H1 (cell line): ENCODE measurements at regions not wholly inside any gene's neighbourhood (a gene's known extent, or its start where the extent isn't known, plus 50 kb on each side); places are given as distances from the start of the nearest gene placed in this dataset.

ENCODE experiments used
- CHD1 ChIP-seq: IDR thresholded peaks from 2 replicates; pipeline ENCODE4 v1.6.1; 2012; ENCODE audit warnings: low read depth, low read length, improper control_type of control experiment
- EP300 ChIP-seq, 2 experiments: IDR thresholded peaks; 1 replicate in 1 of 2; 2 replicates in 1 of 2; pipeline ENCODE4 v1.6.1; 2011 to 2012; ENCODE audit warnings: low read depth in 2 of 2, low read length in 2 of 2, mild to moderate bottlenecking in 2 of 2, borderline replicate concordance in 1 of 2, inconsistent platforms in 1 of 2, moderate library complexity in 1 of 2
- EZH2 ChIP-seq: fragments of 200-600 bp; sonication (generic); IDR thresholded peaks from 2 replicates; pipeline ENCODE4 v1.7.1; 2012; ENCODE audit warnings: low read depth, mild to moderate bottlenecking, moderate library complexity, low read length, inconsistent platforms; ENCODE audit not compliant: severe bottlenecking
- JUND ChIP-seq: IDR thresholded peaks from 2 replicates; pipeline ENCODE4 v1.6.1; 2011; ENCODE audit warnings: mild to moderate bottlenecking, improper control_type of control experiment, low read length
- MAFK ChIP-seq: IDR thresholded peaks from 2 replicates; pipeline ENCODE4 v1.6.1; 2012; ENCODE audit warnings: low read depth, mild to moderate bottlenecking, improper control_type of control experiment, low read length
- POLR2A ChIP-seq, 2 experiments: IDR thresholded peaks; 1 replicate in 1 of 2; 2 replicates in 1 of 2; pipeline ENCODE4 v1.6.1; 2011; ENCODE audit warnings: low read depth in 2 of 2, low read length in 2 of 2, mild to moderate bottlenecking in 2 of 2; ENCODE audit errors: control extremely low read depth in 1 of 2
- POLR2AphosphoS5 ChIP-seq: IDR thresholded peaks from 2 replicates; pipeline ENCODE4 v1.6.1; 2011; ENCODE audit warnings: low read depth, low read length
- POU5F1 ChIP-seq: IDR thresholded peaks from 2 replicates; pipeline ENCODE4 v1.6.1; 2011; ENCODE audit warnings: low read depth, mild to moderate bottlenecking, low read length, moderate library complexity
- RNF2 ChIP-seq: fragments of 200-900, 300-1000 bp; sonication (generic); IDR thresholded peaks from 2 replicates; pipeline ENCODE4 v1.7.1; 2016; ENCODE audit warnings: borderline replicate concordance, low read depth, mild to moderate bottlenecking, antibody characterized with exemption, low read length; ENCODE audit not compliant: poor library complexity, severe bottlenecking; ENCODE audit errors: missing control alignments
- SP1 ChIP-seq: IDR thresholded peaks from 2 replicates; pipeline ENCODE4 v1.6.1; 2011; ENCODE audit warnings: low read depth, low read length
- TEAD4 ChIP-seq: IDR thresholded peaks from 2 replicates; pipeline ENCODE4 v1.6.1; 2012; ENCODE audit warnings: low read depth, low read length, inconsistent platforms, mixed read lengths
- TF ChIP-seq, protein P1 (sequence below): IDR thresholded peaks from 2 replicates; pipeline ENCODE4 v1.6.1; 2011; ENCODE audit warnings: low read length, improper control_type of control experiment
- TF ChIP-seq, protein P2 (sequence below), 3 experiments: IDR thresholded peaks; 1 replicate in 2 of 3; 2 replicates in 1 of 3; pipeline versions ENCODE4 v1.5.1 to v1.6.1; 2011; ENCODE audit warnings: low read length in 3 of 3, mild to moderate bottlenecking in 3 of 3, inconsistent platforms in 2 of 3, low read depth in 1 of 3, moderate library complexity in 1 of 3; ENCODE audit not compliant: insufficient read depth in 1 of 3; ENCODE audit errors: control extremely low read depth in 1 of 3
- TF ChIP-seq, protein P3 (sequence below): IDR thresholded peaks from 2 replicates; pipeline ENCODE4 v1.6.1; 2012; ENCODE audit warnings: low read length, inconsistent platforms

DNA sequence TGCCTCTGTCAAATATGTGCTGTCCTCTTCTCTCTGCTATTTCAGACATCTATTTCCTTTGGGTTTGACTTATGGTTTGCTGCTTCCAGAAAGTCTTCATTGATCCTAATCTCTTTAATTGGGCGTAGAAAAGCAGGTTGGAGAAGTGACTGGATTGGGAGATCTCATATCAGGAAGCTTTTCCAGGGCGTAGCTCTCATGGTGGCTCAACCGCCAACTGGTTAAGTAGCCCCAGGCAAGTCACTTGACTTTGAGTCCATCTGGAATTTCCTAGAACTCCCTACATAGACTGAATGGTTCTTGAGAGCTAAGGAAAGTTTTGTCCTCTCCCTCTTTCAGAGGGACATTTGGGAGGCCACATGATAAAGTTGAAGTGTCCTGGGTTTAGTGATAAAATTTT lies 192.3 kb upstream of the GLRA1 start:
- no peak for TF ChIP-seq EP300 (IDR thresholded peaks at IDR 0.05; ENCODE audit: borderline replicate concordance in 1 of 2, low read depth in 2 of 2, low read length in 2 of 2)
- TF ChIP-seq, protein P1, sequence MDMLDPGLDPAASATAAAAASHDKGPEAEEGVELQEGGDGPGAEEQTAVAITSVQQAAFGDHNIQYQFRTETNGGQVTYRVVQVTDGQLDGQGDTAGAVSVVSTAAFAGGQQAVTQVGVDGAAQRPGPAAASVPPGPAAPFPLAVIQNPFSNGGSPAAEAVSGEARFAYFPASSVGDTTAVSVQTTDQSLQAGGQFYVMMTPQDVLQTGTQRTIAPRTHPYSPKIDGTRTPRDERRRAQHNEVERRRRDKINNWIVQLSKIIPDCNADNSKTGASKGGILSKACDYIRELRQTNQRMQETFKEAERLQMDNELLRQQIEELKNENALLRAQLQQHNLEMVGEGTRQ, result no peak
- TF ChIP-seq RNF2, result no peak
- TF ChIP-seq, protein P2, sequence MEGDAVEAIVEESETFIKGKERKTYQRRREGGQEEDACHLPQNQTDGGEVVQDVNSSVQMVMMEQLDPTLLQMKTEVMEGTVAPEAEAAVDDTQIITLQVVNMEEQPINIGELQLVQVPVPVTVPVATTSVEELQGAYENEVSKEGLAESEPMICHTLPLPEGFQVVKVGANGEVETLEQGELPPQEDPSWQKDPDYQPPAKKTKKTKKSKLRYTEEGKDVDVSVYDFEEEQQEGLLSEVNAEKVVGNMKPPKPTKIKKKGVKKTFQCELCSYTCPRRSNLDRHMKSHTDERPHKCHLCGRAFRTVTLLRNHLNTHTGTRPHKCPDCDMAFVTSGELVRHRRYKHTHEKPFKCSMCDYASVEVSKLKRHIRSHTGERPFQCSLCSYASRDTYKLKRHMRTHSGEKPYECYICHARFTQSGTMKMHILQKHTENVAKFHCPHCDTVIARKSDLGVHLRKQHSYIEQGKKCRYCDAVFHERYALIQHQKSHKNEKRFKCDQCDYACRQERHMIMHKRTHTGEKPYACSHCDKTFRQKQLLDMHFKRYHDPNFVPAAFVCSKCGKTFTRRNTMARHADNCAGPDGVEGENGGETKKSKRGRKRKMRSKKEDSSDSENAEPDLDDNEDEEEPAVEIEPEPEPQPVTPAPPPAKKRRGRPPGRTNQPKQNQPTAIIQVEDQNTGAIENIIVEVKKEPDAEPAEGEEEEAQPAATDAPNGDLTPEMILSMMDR (IDR thresholded peaks at IDR 0.05; ENCODE audit: control extremely low read depth in 1 of 3, insufficient read depth in 1 of 3, low read depth in 1 of 3, low read length in 3 of 3), result no peak
- no peak for TF ChIP-seq POLR2A (IDR thresholded peaks at IDR 0.05; ENCODE audit: control extremely low read depth in 1 of 2, low read depth in 2 of 2, low read length in 2 of 2)
- TF ChIP-seq POU5F1, result no peak
- TF ChIP-seq CHD1, result no peak
- TF ChIP-seq POLR2AphosphoS5, result no peak
- TF ChIP-seq, protein P3, sequence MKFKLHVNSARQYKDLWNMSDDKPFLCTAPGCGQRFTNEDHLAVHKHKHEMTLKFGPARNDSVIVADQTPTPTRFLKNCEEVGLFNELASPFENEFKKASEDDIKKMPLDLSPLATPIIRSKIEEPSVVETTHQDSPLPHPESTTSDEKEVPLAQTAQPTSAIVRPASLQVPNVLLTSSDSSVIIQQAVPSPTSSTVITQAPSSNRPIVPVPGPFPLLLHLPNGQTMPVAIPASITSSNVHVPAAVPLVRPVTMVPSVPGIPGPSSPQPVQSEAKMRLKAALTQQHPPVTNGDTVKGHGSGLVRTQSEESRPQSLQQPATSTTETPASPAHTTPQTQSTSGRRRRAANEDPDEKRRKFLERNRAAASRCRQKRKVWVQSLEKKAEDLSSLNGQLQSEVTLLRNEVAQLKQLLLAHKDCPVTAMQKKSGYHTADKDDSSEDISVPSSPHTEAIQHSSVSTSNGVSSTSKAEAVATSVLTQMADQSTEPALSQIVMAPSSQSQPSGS, result no peak
- no peak for TF ChIP-seq EZH2
- TF ChIP-seq TEAD4, result no peak
- no peak for TF ChIP-seq JUND
- no peak for TF ChIP-seq SP1
- TF ChIP-seq MAFK, result no peak
